ENCODE measurements at regions not wholly inside any gene's neighbourhood (a gene's known extent, or its start where the extent isn't known, plus 50 kb on each side); places are given as distances from the start of the nearest gene placed in this dataset.

DNA sequence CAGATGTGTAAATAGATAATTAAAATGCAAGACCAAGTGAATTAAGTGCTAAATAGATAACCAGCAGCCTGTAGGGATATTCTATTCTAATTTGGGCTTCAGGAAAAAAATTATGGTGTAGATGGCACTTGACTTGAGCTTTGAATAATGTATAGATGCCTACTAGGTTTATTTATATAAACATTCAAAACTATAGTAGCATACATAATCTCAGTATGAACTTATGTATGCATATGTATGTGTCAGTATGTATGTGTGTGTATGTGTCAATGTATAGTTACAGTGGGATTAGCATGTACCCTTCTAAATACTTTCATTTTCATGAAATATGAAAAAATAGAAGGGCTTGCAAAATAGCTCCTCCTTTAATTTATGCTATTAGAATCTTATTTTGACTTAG is 207.3 kb upstream of the PPP1R3A start:
- no peak for TF ChIP-seq TAF1 (IDR thresholded peaks at IDR 0.05; ENCODE audit: low read depth)
- TF ChIP-seq TCF12 (IDR thresholded peaks at IDR 0.05; ENCODE audit: low read depth): no peak
- TF ChIP-seq EGR1 (IDR thresholded peaks at IDR 0.05): no peak
- TF ChIP-seq CEBPB (IDR thresholded peaks at IDR 0.05): no peak
- TF ChIP-seq YY1 (IDR thresholded peaks at IDR 0.05; ENCODE audit: low read depth): no peak
- no peak for TF ChIP-seq EP300 (IDR thresholded peaks at IDR 0.05; ENCODE audit: borderline replicate concordance)

Measured in Ishikawa (cell line).